Stimulated activated naive B cell treated with anti-CD40 and anti-IgM and Interleukin-4, amounts not matched to agents 10 μg/mL and 1 μg/mL and 100 μg/mL, for 72 hours (primary cell): ENCODE measurements at regions not wholly inside any gene's neighbourhood (a gene's known extent, or its start where the extent isn't known, plus 50 kb on each side); places are given as distances from the start of the nearest gene placed in this dataset.

ENCODE experiments used
- ATAC-seq, 2 donors: fragments of 150-1000 bp; cut with Tn5 transposase; replicated peaks; 2 replicates each; pipeline ENCODE4 v1.10.0; 2021; ENCODE audit warnings: moderate library complexity in 1 of 2
- DNase-seq: peaks from one replicate; pipeline ENCODE4 v3.0.0; 2021
- H3K27ac Mint-ChIP-seq: one replicate; pipeline ENCODE4 v1.8.0; 2022; ENCODE audit warnings: mild to moderate bottlenecking, mixed read lengths
- H3K27me3 Mint-ChIP-seq, 2 donors: one replicate each; pipeline ENCODE4 v1.8.0; 2022; ENCODE audit warnings: mixed read lengths in 2 of 2
- H3K36me3 Mint-ChIP-seq, 2 donors: one replicate each; pipeline ENCODE4 v1.8.0; 2022; ENCODE audit warnings: mixed read lengths in 2 of 2, mild to moderate bottlenecking in 1 of 2
- H3K4me1 Mint-ChIP-seq, 2 donors: one replicate each; pipeline ENCODE4 v1.8.0; 2022; ENCODE audit warnings: mixed read lengths in 2 of 2, mild to moderate bottlenecking in 1 of 2
- H3K4me3 Mint-ChIP-seq, 2 donors: one replicate each; pipeline ENCODE4 v1.8.0; 2022; ENCODE audit warnings: mild to moderate bottlenecking in 2 of 2, mixed read lengths in 2 of 2, moderate library complexity in 1 of 2
- H3K9me3 Mint-ChIP-seq, 2 donors: one replicate each; pipeline ENCODE4 v1.8.0; 2022; ENCODE audit warnings: mixed read lengths in 2 of 2, mild to moderate bottlenecking in 1 of 2

- DNase-seq, result no peak
- ATAC-seq, result no peak
- H3K27ac Mint-ChIP-seq, result no peak overlapping the region
- H3K36me3 Mint-ChIP-seq, result no peaks in the 10 kb centered on the region
- H3K27me3 Mint-ChIP-seq, result peaks cover 14 to 22% of the 10 kb centered on the region in 2 donors
- peaks cover 1% of the 10 kb centered on the region in 2 donors for H3K9me3 Mint-ChIP-seq
- H3K4me3 Mint-ChIP-seq, result no peak overlapping the region
- H3K4me1 Mint-ChIP-seq, result no peaks in the 10 kb centered on the region
Observed at GRCh38 chr6:165876588-165876987, 213.5 kb upstream of the PDE10A start.

GRCh38 chr6:165875946-165876345 lies 212.9 kb upstream of the PDE10A start:
- Mint-ChIP-seq H3K4me3 (no peak overlapping the region), H3K9me3 (peaks cover 1 to 5% of the 10 kb centered on the region in 2 donors), H3K36me3 (no peaks in the 10 kb centered on the region), H3K4me1 (no peaks in the 10 kb centered on the region), H3K27ac (no peak overlapping the region), H3K27me3 (peaks cover 13 to 21% of the 10 kb centered on the region in 2 donors)
- ATAC-seq (no peak), DNase-seq (no peak)

GRCh38 chr6:165873976-165874375 lies 210.9 kb upstream of the PDE10A start:
- Mint-ChIP-seq H3K36me3 (peaks cover 2 to 8% of the 10 kb centered on the region in 2 donors), H3K9me3 (peaks cover 18 to 23% of the 10 kb centered on the region in 2 donors), H3K4me3 (no peak overlapping the region), H3K27me3 (peaks cover 22% of the 10 kb centered on the region in 2 donors), H3K27ac (no peak overlapping the region), H3K4me1 (no peaks in the 10 kb centered on the region)
- ATAC-seq (no peak), DNase-seq (no peak)

GRCh38 chr6:165872811-165873210 lies 209.8 kb upstream of the PDE10A start:
- peaks cover 13 to 28% of the 10 kb centered on the region in 2 donors for H3K27me3 Mint-ChIP-seq
- no peak overlapping the region for H3K27ac Mint-ChIP-seq
- no peak overlapping the region for H3K4me3 Mint-ChIP-seq
- DNase-seq (no peak), ATAC-seq (no peak)
- H3K4me1 Mint-ChIP-seq, result no peaks in the 10 kb centered on the region
- peaks cover 2 to 8% of the 10 kb centered on the region in 2 donors for H3K36me3 Mint-ChIP-seq
- peaks cover 20 to 23% of the 10 kb centered on the region in 2 donors for H3K9me3 Mint-ChIP-seq

GRCh38 chr6:165872311-165872710 lies 209.3 kb upstream of the PDE10A start:
- no peak for DNase-seq
- Mint-ChIP-seq H3K4me1 (no peaks in the 10 kb centered on the region), H3K9me3 (peaks cover 20 to 23% of the 10 kb centered on the region in 2 donors)

GRCh38 chr6:165871571-165871970 lies 208.5 kb upstream of the PDE10A start:
- ATAC-seq (no peak), DNase-seq (no peak)
- Mint-ChIP-seq H3K4me1 (no peaks in the 10 kb centered on the region), H3K36me3 (peaks cover 2 to 8% of the 10 kb centered on the region in 2 donors), H3K27me3 (peaks cover 12 to 22% of the 10 kb centered on the region in 2 donors), H3K4me3 (no peak overlapping the region), H3K27ac (no peak overlapping the region), H3K9me3 (peaks cover 21 to 26% of the 10 kb centered on the region in 2 donors)

More at GRCh38 chr6:165872311-165872710, 209.3 kb upstream of the PDE10A start:
- H3K27me3 Mint-ChIP-seq, result peaks cover 12 to 27% of the 10 kb centered on the region in 2 donors
- H3K4me3 Mint-ChIP-seq, result no peak overlapping the region
- no peak for ATAC-seq
- H3K36me3 Mint-ChIP-seq, result peaks cover 2 to 8% of the 10 kb centered on the region in 2 donors
- H3K27ac Mint-ChIP-seq, result no peak overlapping the region

- H3K9me3 Mint-ChIP-seq, result peaks cover 28 to 39% of the 10 kb centered on the region in 2 donors
- ATAC-seq, result no peak
- peaks cover 13 to 15% of the 10 kb centered on the region in 2 donors for H3K27me3 Mint-ChIP-seq
- H3K4me1 Mint-ChIP-seq, result no peaks in the 10 kb centered on the region
- no peak overlapping the region for H3K4me3 Mint-ChIP-seq
- peaks cover 2 to 8% of the 10 kb centered on the region in 2 donors for H3K36me3 Mint-ChIP-seq
- no peak overlapping the region for H3K27ac Mint-ChIP-seq
- no peak for DNase-seq
Observed at GRCh38 chr6:165869526-165869925, 206.5 kb upstream of the PDE10A start.

GRCh38 chr6:165864925-165865324 lies 201.9 kb upstream of the PDE10A start:
- no peak for ATAC-seq
- H3K36me3 Mint-ChIP-seq, result peaks cover 2 to 6% of the 10 kb centered on the region in 2 donors
- no peaks in the 10 kb centered on the region for H3K4me1 Mint-ChIP-seq
- peaks cover 20 to 26% of the 10 kb centered on the region in 2 donors for H3K9me3 Mint-ChIP-seq
- no peak for DNase-seq
- no peak overlapping the region for H3K4me3 Mint-ChIP-seq
- no peak overlapping the region for H3K27ac Mint-ChIP-seq
- H3K27me3 Mint-ChIP-seq, result peaks cover 28 to 29% of the 10 kb centered on the region in 2 donors

- no peak overlapping the region for H3K27ac Mint-ChIP-seq
- DNase-seq, result no peak
- peaks cover 24 to 25% of the 10 kb centered on the region in 2 donors for H3K27me3 Mint-ChIP-seq
- no peak for ATAC-seq
- H3K9me3 Mint-ChIP-seq, result peaks cover 13 to 19% of the 10 kb centered on the region in 2 donors
- no peak overlapping the region for H3K4me3 Mint-ChIP-seq
- H3K36me3 Mint-ChIP-seq, result peaks cover 0 to 2% of the 10 kb centered on the region in 2 donors
- no peaks in the 10 kb centered on the region for H3K4me1 Mint-ChIP-seq
Observed at GRCh38 chr6:165864218-165864617, 201.2 kb upstream of the PDE10A start.

GRCh38 chr6:165863801-165864200 lies 200.8 kb upstream of the PDE10A start:
- DNase-seq (no peak), ATAC-seq (no peak)
- Mint-ChIP-seq H3K27ac (no peak overlapping the region), H3K4me3 (no peak overlapping the region), H3K27me3 (peaks cover 24 to 25% of the 10 kb centered on the region in 2 donors), H3K36me3 (no peaks in the 10 kb centered on the region), H3K9me3 (peaks cover 11 to 16% of the 10 kb centered on the region in 2 donors), H3K4me1 (no peaks in the 10 kb centered on the region)

GRCh38 chr6:165862813-165863212 lies 199.8 kb upstream of the PDE10A start:
- H3K27ac Mint-ChIP-seq, result no peak overlapping the region
- DNase-seq, result no peak
- H3K4me3 Mint-ChIP-seq, result no peak overlapping the region
- no peaks in the 10 kb centered on the region for H3K36me3 Mint-ChIP-seq
- H3K4me1 Mint-ChIP-seq, result no peaks in the 10 kb centered on the region
- peaks cover 23 to 25% of the 10 kb centered on the region in 2 donors for H3K27me3 Mint-ChIP-seq
- ATAC-seq, result no peak
- peaks cover 8 to 16% of the 10 kb centered on the region in 2 donors for H3K9me3 Mint-ChIP-seq

GRCh38 chr6:165861226-165861625 lies 198.2 kb upstream of the PDE10A start:
- peaks cover 35 to 36% of the 10 kb centered on the region in 2 donors for H3K27me3 Mint-ChIP-seq
- no peak for ATAC-seq
- H3K36me3 Mint-ChIP-seq, result no peaks in the 10 kb centered on the region
- H3K9me3 Mint-ChIP-seq, result peaks cover 4 to 9% of the 10 kb centered on the region in 2 donors
- H3K27ac Mint-ChIP-seq, result no peak overlapping the region
- no peak for DNase-seq
- H3K4me1 Mint-ChIP-seq, result no peaks in the 10 kb centered on the region
- no peak overlapping the region for H3K4me3 Mint-ChIP-seq

- no peaks in the 10 kb centered on the region for H3K9me3 Mint-ChIP-seq
- H3K27ac Mint-ChIP-seq, result no peak overlapping the region
- H3K36me3 Mint-ChIP-seq, result peaks cover 0 to 3% of the 10 kb centered on the region in 2 donors
- DNase-seq, result no peak
- H3K27me3 Mint-ChIP-seq, result peaks cover 60 to 62% of the 10 kb centered on the region in 2 donors
- ATAC-seq, result no peak
- H3K4me1 Mint-ChIP-seq, result no peaks in the 10 kb centered on the region
- H3K4me3 Mint-ChIP-seq, result no peak overlapping the region
Observed at GRCh38 chr6:165858586-165858985, 195.5 kb upstream of the PDE10A start.

- Mint-ChIP-seq H3K27ac (no peak overlapping the region), H3K36me3 (peaks cover 0 to 3% of the 10 kb centered on the region in 2 donors), H3K4me1 (no peaks in the 10 kb centered on the region), H3K4me3 (no peak overlapping the region), H3K9me3 (no peaks in the 10 kb centered on the region), H3K27me3 (peaks cover 70 to 75% of the 10 kb centered on the region in 2 donors)
- ATAC-seq, result no peak
- DNase-seq, result no peak
Observed at GRCh38 chr6:165855856-165856255, 192.8 kb upstream of the PDE10A start.

GRCh38 chr6:165854863-165855593 lies 192.0 kb upstream of the PDE10A start:
- Mint-ChIP-seq H3K27ac (no peak overlapping the region), H3K4me3 (no peak overlapping the region), H3K4me1 (peaks cover 0 to under 1% of the 10 kb centered on the region in 2 donors), H3K9me3 (no peaks in the 10 kb centered on the region), H3K36me3 (peaks cover 0 to 3% of the 10 kb centered on the region in 2 donors), H3K27me3 (peaks cover 70 to 77% of the 10 kb centered on the region in 2 donors)
- DNase-seq (no peak), ATAC-seq (no peak)
